LNCaP clone FGC (cell line): ENCODE measurements at regions not wholly inside any gene's neighbourhood (a gene's known extent, or its start where the extent isn't known, plus 50 kb on each side); places are given as distances from the start of the nearest gene placed in this dataset.

Experiments used
- DNase-seq: peaks from one replicate; pipeline ENCODE4 v3.0.0-alpha.2; 2011; ENCODE audit warnings: low read depth
- H3K4me3 ChIP-seq: 2 replicates; pipeline ENCODE4 v1.5.1; 2011; ENCODE audit warnings: mild to moderate bottlenecking, low read depth, low read length, control low read depth
- CTCF ChIP-seq: IDR thresholded peaks from 2 replicates; pipeline ENCODE4 v1.5.1; 2012; ENCODE audit warnings: mild to moderate bottlenecking; ENCODE audit not compliant: control insufficient read depth, insufficient read depth; ENCODE audit errors: extremely low read depth

- no peak for DNase-seq
- no peak for TF ChIP-seq CTCF
- no peak overlapping the region for H3K4me3 ChIP-seq
Observed at GRCh38 chr2:205892251-205892655, 193.7 kb downstream of the INO80D start.

GRCh38 chr2:205889114-205889513 is 196.9 kb downstream of the INO80D start:
- DNase-seq: no peak
- no peak overlapping the region for H3K4me3 ChIP-seq
- TF ChIP-seq CTCF: no peak

GRCh38 chr2:205887637-205888036 is 198.3 kb downstream of the INO80D start:
- no peak for DNase-seq
- TF ChIP-seq CTCF: no peak
- no peak overlapping the region for H3K4me3 ChIP-seq

GRCh38 chr2:205885492-205886099 is 200.4 kb downstream of the INO80D start:
- DNase-seq: no peak
- TF ChIP-seq CTCF: peak; percentile 86
- H3K4me3 ChIP-seq: no peak overlapping the region

- no peak for DNase-seq
- no peak for TF ChIP-seq CTCF
Observed at GRCh38 chr2:205883965-205884364, 201.7 kb downstream of the NRP2 start.

GRCh38 chr2:205882806-205883425 is 200.6 kb downstream of the NRP2 start:
- DNase-seq: no peak
- no peak for TF ChIP-seq CTCF
- no peak overlapping the region for H3K4me3 ChIP-seq

More at GRCh38 chr2:205883965-205884364, 201.7 kb downstream of the NRP2 start:
- no peak overlapping the region for H3K4me3 ChIP-seq

GRCh38 chr2:205880048-205880447 is 197.7 kb downstream of the NRP2 start:
- no peak overlapping the region for H3K4me3 ChIP-seq
- TF ChIP-seq CTCF: no peak
- no peak for DNase-seq
